Ectodermal cell (in vitro differentiated cells): ENCODE measurements at regions not wholly inside any gene's neighbourhood (a gene's known extent, or its start where the extent isn't known, plus 50 kb on each side); places are given as distances from the start of the nearest gene placed in this dataset.
"Not testable (repeated sequence)": the region's sequence is repeated elsewhere in the genome, so short reads cannot be mapped to it uniquely, and the experiment has no call there.

Experiments used
- H3K27ac ChIP-seq: 2 replicates; pipeline ENCODE4 v1.7.0; 2013; ENCODE audit warnings: mild to moderate bottlenecking, low read depth, low read length; ENCODE audit not compliant: insufficient read depth, poor library complexity, severe bottlenecking
- H3K27me3 ChIP-seq: 2 replicates; pipeline ENCODE4 v1.7.0; 2013; ENCODE audit warnings: mild to moderate bottlenecking, low read length; ENCODE audit not compliant: insufficient read depth, control insufficient read depth, poor library complexity, severe bottlenecking
- H3K36me3 ChIP-seq: one replicate; pipeline ENCODE4 v1.7.0; 2013; ENCODE audit warnings: low read length; ENCODE audit not compliant: control insufficient read depth, insufficient read depth
- H3K4me1 ChIP-seq: one replicate; pipeline ENCODE4 v1.7.0; 2013; ENCODE audit warnings: low read length; ENCODE audit not compliant: control insufficient read depth, insufficient read depth
- H3K4me3 ChIP-seq: 2 replicates; pipeline ENCODE4 v1.7.0; 2013; ENCODE audit warnings: low read depth, low read length, control low read depth; ENCODE audit not compliant: insufficient read depth
- H3K9me3 ChIP-seq: 2 replicates; pipeline ENCODE4 v1.7.0; 2013; ENCODE audit warnings: mild to moderate bottlenecking, low read length, moderate library complexity; ENCODE audit not compliant: control insufficient read depth
- WGBS, 2 experiments: methylation state at CpG; one replicate each; pipeline ENCODE4 v1.1.7; 2013; ENCODE audit warnings: missing lambda C conversion rate in 2 of 2; 5-methylcytosine and 5-hydroxymethylcytosine counted together

GRCh38 chr22:44650806-44651205 lies 51.2 kb upstream of the PRR5 start:
- H3K4me3 ChIP-seq = no peak overlapping the region
- no peaks in the 10 kb centered on the region for H3K9me3 ChIP-seq
- peaks cover 5% of the 10 kb centered on the region for H3K4me1 ChIP-seq
- H3K27me3 ChIP-seq = no peaks in the 10 kb centered on the region
- no peak overlapping the region for H3K27ac ChIP-seq
- H3K36me3 ChIP-seq = no peaks in the 10 kb centered on the region
- 81 to 90% methylated on average over 2 of the region's 2 CpGs for WGBS, 2 experiments

- WGBS, 2 experiments = 93 to 94% methylated on average over 20 of the region's 20 CpGs
- Histone ChIP-seq H3K4me3 (no peak overlapping the region), H3K36me3 (no peaks in the 10 kb centered on the region), H3K9me3 (no peaks in the 10 kb centered on the region), H3K27me3 (no peaks in the 10 kb centered on the region), H3K27ac (no peak overlapping the region), H3K4me1 (peaks cover 5% of the 10 kb centered on the region)
Observed at GRCh38 chr22:44648821-44649565, 53.0 kb upstream of the PRR5 start.

- Histone ChIP-seq H3K4me1 (peaks cover 5% of the 10 kb centered on the region), H3K4me3 (no peak overlapping the region), H3K9me3 (no peaks in the 10 kb centered on the region), H3K27ac (no peak overlapping the region), H3K36me3 (no peaks in the 10 kb centered on the region), H3K27me3 (no peaks in the 10 kb centered on the region)
- WGBS, 2 experiments = 83% methylated on average over 12 of the region's 12 CpGs
Observed at GRCh38 chr22:44648085-44648820, 53.8 kb upstream of the PRR5 start.

- Histone ChIP-seq H3K27ac (no peak overlapping the region), H3K27me3 (no peaks in the 10 kb centered on the region), H3K4me3 (no peak overlapping the region), H3K36me3 (no peaks in the 10 kb centered on the region), H3K4me1 (peaks cover 5% of the 10 kb centered on the region), H3K9me3 (no peaks in the 10 kb centered on the region)
- 95 to 97% methylated on average over 6 of the region's 7 CpGs for WGBS, 2 experiments
Observed at GRCh38 chr22:44647141-44647540, 54.9 kb upstream of the PRR5 start.

GRCh38 chr22:44646668-44647067 lies 55.3 kb upstream of the PRR5 start:
- Histone ChIP-seq H3K4me1 (peaks cover 5% of the 10 kb centered on the region), H3K9me3 (no peaks in the 10 kb centered on the region), H3K36me3 (no peaks in the 10 kb centered on the region), H3K27me3 (no peaks in the 10 kb centered on the region), H3K27ac (no peak overlapping the region), H3K4me3 (no peak overlapping the region)
- WGBS, 2 experiments = 77 to 79% methylated on average over 6 of the region's 6 CpGs

- Histone ChIP-seq H3K27me3 (no peaks in the 10 kb centered on the region), H3K27ac (no peak overlapping the region), H3K4me3 (no peak overlapping the region), H3K4me1 (peaks cover 5% of the 10 kb centered on the region), H3K36me3 (no peaks in the 10 kb centered on the region), H3K9me3 (no peaks in the 10 kb centered on the region)
- 92 to 96% methylated on average over 13 of the region's 13 CpGs for WGBS, 2 experiments
Observed at GRCh38 chr22:44646141-44646540, 55.9 kb upstream of the PRR5 start.

- Histone ChIP-seq H3K4me3 (no peak overlapping the region), H3K4me1 (peaks cover 5% of the 10 kb centered on the region), H3K27me3 (no peaks in the 10 kb centered on the region), H3K27ac (no peak overlapping the region), H3K9me3 (no peaks in the 10 kb centered on the region), H3K36me3 (no peaks in the 10 kb centered on the region)
- 85% methylated on average over 11 of the region's 11 CpGs for WGBS, 2 experiments
Observed at GRCh38 chr22:44645531-44645930, 56.5 kb upstream of the PRR5 start.

- Histone ChIP-seq H3K36me3 (no peaks in the 10 kb centered on the region), H3K27me3 (no peaks in the 10 kb centered on the region), H3K27ac (no peak overlapping the region), H3K4me1 (peaks cover 6% of the 10 kb centered on the region), H3K4me3 (no peak overlapping the region), H3K9me3 (no peaks in the 10 kb centered on the region)
- WGBS, 2 experiments = 92 to 95% methylated on average over 4 of the region's 4 CpGs
Observed at GRCh38 chr22:44645083-44645482, 56.9 kb upstream of the PRR5 start.

- H3K36me3 ChIP-seq, H3K4me3 ChIP-seq, H3K9me3 ChIP-seq, H3K27me3 ChIP-seq, H3K4me1 ChIP-seq, H3K27ac ChIP-seq: not testable (repeated sequence)
- WGBS, 2 experiments = 94 to 96% methylated on average over 17 to 19 of the region's 19 CpGs
Observed at GRCh38 chr22:44643526-44644101, 58.4 kb upstream of the PRR5 start.

GRCh38 chr22:44642096-44642644 lies 59.8 kb upstream of the PRR5 start:
- Histone ChIP-seq H3K4me3 (no peak overlapping the region), H3K27me3 (no peaks in the 10 kb centered on the region), H3K27ac (no peak overlapping the region), H3K36me3 (no peaks in the 10 kb centered on the region), H3K4me1 (peaks cover 4% of the 10 kb centered on the region), H3K9me3 (no peaks in the 10 kb centered on the region)
- WGBS, 2 experiments = 92 to 95% methylated on average over 10 of the region's 10 CpGs
